LNCAP (cell line): ENCODE measurements at regions not wholly inside any gene's neighbourhood (a gene's known extent, or its start where the extent isn't known, plus 50 kb on each side); places are given as distances from the start of the nearest gene placed in this dataset.

Experiments
- TF ChIP-seq, protein P1 (sequence below): fragments of 450-650 bp; IDR thresholded peaks from 2 replicates; pipeline ENCODE4 v1.5.1; 2017; ENCODE audit warnings: mild to moderate bottlenecking

DNA sequence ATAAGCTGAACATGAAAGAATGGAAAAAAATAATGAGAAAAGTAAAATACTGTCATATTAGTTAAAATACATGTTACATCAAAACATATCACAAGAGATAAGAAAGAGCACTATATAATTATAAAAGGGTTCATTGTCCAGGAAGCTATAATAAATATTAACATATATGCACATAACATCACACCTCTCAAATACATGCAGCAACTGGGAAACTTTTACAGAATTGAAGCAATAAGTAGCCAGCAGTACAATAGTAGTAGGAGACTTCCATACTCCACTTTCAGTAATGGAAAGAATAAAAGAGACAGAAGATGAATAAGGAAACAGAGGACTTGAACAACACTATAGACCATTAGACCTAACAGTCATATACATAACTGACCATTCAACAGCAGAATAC, 90.4 kb downstream of the AHSP start:
- TF ChIP-seq, protein P1, sequence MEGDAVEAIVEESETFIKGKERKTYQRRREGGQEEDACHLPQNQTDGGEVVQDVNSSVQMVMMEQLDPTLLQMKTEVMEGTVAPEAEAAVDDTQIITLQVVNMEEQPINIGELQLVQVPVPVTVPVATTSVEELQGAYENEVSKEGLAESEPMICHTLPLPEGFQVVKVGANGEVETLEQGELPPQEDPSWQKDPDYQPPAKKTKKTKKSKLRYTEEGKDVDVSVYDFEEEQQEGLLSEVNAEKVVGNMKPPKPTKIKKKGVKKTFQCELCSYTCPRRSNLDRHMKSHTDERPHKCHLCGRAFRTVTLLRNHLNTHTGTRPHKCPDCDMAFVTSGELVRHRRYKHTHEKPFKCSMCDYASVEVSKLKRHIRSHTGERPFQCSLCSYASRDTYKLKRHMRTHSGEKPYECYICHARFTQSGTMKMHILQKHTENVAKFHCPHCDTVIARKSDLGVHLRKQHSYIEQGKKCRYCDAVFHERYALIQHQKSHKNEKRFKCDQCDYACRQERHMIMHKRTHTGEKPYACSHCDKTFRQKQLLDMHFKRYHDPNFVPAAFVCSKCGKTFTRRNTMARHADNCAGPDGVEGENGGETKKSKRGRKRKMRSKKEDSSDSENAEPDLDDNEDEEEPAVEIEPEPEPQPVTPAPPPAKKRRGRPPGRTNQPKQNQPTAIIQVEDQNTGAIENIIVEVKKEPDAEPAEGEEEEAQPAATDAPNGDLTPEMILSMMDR, result no peak

DNA sequence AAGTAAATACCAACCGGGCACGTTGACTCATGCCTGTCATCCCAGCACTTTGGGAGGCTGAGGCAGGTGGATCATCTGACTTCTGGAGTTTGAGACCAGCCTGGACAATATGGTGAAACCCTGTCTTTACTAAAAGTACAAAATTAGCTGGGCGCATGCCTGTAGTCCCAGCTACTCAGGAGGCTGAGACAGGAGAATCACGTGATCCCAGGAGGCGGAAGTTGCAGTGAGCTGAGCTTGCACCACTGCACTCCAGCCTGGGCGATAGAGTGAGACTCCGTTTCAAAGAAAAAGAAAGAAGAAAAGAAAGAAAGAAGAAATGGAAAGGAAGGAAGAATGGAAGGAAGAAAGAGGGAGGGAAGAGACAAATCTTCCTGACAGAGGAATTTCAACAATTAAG, 108.7 kb downstream of the AHSP start:
- TF ChIP-seq, protein P1, result no peak

DNA sequence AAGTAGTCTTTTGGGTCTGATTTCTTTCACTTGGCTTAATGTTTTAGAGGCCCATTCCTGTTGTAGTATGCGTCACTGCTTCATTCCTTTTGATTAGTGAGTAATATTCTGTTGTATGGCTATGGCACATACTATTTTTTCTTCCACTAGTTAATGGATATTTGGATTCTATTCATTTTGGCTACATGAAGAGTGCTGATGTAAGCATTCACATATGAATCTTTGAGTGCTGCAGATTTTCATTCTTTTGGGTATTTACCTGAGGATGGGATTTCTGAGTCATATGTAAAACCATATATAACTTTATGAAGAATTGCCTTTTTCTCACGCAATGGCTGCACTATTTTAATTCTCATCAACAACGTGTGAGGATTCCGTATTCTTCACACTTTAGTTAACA, 113.6 kb downstream of the AHSP start:
- TF ChIP-seq, protein P1, result no peak

DNA sequence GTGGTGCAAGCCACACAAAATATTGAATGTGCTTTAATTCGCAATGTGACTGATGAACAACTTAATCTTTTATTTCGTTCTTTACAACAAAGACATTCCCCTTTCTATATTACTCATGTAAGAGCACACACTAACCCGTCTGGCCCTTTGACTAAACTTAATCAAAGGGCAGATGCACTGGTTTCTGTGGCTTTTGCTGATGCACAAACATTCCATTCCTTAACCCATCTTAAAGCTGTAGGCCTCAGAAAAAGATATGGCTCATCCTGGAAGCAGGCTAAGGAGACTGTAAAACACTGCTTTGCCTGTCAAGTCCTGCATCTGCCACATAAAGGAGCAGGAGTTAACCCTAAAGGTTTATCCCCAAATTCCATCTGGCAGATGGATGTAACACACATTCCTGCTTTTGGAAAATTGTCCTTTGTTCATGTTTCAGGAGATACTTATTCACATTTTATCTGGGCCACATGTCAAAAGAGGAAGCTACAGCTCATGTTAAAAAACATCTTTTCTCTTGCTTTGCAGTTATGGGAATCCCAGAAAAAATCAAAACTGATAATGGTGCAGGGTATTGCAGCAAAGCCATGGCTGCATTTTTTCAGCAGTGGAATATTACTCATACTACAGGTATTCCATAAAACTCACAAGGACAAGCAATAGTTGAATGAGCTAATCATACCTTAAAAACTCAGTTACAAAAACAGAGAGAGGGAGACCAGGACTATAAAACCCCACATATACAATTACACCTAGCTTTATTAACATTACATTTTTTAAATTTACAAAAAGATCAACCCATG, 137.2 kb downstream of the AHSP start:
- TF ChIP-seq, protein P1, result no peak

DNA sequence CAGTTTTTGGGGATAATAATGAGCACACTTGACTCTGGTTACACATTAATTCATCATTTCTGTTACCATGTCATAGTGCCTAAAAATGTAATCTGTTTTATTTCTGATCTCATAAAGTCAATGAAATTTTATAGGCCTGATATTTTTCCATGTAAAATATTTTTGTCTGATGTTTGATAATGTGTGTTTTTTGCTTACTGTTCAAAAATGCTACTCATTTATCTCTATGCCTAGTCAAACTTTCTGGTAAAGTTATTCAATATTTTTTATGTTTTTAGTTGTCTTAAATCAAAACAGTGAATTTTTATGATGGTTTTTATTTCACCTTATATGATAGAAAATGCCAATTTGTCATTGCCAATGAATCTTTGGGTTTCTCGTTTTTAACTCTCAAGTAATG, 147.0 kb downstream of the AHSP start:
- TF ChIP-seq, protein P1, result no peak

DNA sequence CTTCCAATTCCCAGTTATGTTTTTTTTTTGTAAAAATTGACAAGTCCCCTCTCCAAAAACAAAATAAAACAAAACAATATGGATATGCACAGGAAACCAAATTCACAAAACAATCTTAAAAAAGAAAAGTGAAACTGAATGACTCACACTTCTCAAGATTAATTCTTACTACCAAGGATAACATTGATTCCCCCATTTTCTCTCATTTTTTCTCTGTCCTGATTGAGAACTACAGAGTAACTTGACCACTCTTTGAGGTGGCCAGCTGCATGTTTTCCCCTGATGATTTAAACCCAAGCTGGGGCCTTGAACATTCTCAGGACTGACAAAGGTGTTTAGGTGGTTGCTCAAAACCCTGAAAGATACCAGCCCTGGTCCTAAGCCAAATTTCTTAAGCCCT, 149.0 kb downstream of the AHSP start:
- TF ChIP-seq, protein P1, result no peak

DNA sequence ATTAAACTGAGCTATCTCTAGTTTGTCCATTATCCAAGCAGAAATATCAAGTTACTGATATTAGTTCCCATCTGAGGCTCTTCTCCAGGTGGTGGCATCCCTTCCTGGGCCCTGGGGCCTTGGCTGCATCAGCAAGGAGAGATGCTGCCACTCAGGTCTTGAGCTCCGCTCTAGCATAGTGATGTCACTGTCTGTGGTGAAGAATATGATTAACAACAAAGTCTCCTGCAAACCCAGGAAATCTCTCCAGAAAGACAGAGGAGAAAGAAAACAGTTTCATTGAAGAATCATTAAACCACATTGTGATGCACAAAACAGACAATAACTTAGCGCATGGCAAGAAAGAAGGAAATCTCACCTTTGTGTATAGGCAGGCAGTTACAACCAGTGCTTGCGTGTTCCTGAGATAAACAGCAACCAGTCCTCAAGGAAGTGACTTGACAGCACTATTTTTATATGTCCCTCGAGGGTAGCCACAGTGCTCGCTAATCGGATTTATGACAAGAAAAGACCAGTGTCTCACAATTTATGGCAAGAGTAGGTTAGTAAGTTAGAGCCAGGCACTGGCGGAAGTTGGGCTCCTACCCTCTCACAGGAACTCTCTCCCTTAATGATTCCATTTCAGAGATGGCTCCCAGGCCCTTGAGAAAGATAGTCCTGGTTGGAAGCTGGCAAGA, 151.1 kb downstream of the AHSP start:
- TF ChIP-seq, protein P1, result no peak
